Fibroblast of lung (primary cell): ENCODE measurements at regions not wholly inside any gene's neighbourhood (a gene's known extent, or its start where the extent isn't known, plus 50 kb on each side); places are given as distances from the start of the nearest gene placed in this dataset.

Experiments
- CTCF ChIP-seq, 2 donors: IDR thresholded peaks in 1 of 2; conservative IDR thresholded peaks in 1 of 2; 1 replicate in 1 of 2; 2 replicates in 1 of 2; pipeline ENCODE4 v1.5.1; 2011 to 2012; ENCODE audit warnings: low read length in 2 of 2, control low read depth in 1 of 2, inconsistent platforms in 1 of 2, low read depth in 1 of 2, mild to moderate bottlenecking in 1 of 2
- EZH2 ChIP-seq: IDR thresholded peaks from 2 replicates; pipeline ENCODE4 v1.5.1; 2012; ENCODE audit warnings: low read length, control low read depth, mild to moderate bottlenecking; ENCODE audit errors: missing control alignments

DNA sequence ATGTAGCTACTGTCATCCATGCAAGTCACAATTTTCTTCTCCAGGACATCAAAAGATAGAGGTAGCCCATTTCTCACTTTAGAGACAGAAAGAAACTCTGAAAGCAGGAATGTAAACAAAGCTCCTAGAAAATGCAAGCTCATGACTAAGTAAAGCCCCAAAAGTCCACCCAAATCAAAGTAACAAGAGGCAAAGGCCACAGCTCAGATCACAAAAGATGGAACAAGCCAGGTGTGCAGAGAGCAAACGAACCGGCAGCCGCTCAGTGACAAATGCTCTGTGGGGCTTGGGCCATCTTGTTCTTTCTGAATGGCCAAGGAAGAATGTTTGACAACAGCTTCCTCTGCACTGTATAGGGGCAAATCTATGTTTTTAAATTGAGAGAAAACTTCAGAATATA, 201.0 kb downstream of the CYRIA start:
- TF ChIP-seq CTCF (conservative IDR thresholded peaks at IDR 0.05 in 1 of 2, IDR thresholded peaks at IDR 0.05 in 1 of 2; ENCODE audit: low read depth in 1 of 2, low read length in 2 of 2) = no peak
- no peak for TF ChIP-seq EZH2
